GM18520 (cell line): ENCODE measurements at regions not wholly inside any gene's neighbourhood (a gene's known extent, or its start where the extent isn't known, plus 50 kb on each side); places are given as distances from the start of the nearest gene placed in this dataset.
"Not testable (repeated sequence)": the region's sequence is repeated elsewhere in the genome, so short reads cannot be mapped to it uniquely, and the experiment has no call there.

Source experiments
- ATAC-seq: cut with Tn5 transposase; IDR thresholded peaks from one replicate; pipeline ENCODE4 v1.9.1; 2021; ENCODE audit not compliant: unreplicated experiment

DNA sequence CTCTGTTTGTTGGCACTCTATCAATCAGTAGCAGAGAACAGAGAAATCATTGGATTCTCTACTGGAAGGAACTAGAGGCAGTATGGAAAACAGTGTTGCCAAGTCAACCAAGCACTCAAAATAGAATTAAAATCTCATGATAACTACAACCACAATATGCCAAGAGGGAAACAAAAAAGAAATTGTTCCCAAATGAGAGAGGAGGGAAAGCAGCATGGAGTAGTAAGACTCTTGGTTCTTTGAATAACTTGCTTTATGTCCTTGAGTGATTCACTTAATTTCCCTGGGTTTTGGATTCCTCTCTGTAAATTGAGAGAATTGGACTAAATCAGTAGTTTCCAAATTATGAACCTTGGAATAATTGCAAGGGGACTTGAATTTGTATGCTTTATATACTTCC is 285.5 kb upstream of the ANKRD50 start:
- no peak for ATAC-seq

GRCh38 chr4:124997124-124997523 is 284.6 kb upstream of the ANKRD50 start:
- ATAC-seq = no peak

DNA sequence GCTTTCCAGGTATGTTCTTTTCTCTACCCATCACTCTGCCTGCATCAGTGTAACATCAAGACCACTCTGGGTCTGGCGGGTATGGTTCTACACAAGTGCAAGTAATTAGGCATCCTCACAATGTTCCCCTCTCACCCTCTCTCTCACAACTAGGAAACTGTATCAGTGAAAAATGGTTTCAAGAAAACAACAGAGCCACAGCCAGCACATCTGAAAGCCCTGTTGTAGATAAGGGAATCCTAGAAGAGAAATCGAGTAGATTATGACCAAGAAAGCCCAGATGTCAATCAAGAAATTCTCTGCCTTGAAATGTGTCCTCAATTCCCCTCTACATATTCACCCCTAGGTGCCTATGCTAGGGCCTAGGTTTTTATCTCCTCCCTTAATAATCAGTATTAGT is 281.3 kb upstream of the ANKRD50 start:
- ATAC-seq = no peak

- ATAC-seq = no peak
These were observed 277.9 kb upstream of the ANKRD50 start for GRCh38 chr4:124990398-124990797.

DNA sequence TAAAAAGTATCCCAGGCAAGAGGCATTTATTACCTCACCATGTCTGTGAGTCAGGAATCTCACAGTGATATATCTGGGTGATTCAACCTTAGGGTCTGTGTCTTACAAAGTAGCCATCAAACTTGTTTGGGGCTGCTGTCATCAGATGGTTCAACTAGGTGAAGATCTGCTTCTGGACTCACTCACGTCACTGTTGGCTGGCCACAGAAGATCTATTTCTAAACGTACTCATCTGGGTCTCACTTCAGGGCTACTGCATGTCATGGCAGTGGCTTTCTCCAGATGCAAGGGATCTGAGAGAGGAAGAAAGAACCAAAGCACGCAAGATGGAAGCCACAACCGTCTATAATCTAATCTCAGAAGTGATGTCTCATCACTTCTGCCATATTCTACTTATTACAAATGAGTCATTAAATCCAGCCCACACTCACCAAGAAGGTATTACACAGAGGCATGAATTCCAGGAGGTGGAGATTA is 267.8 kb upstream of the ANKRD50 start:
- ATAC-seq = no peak

DNA sequence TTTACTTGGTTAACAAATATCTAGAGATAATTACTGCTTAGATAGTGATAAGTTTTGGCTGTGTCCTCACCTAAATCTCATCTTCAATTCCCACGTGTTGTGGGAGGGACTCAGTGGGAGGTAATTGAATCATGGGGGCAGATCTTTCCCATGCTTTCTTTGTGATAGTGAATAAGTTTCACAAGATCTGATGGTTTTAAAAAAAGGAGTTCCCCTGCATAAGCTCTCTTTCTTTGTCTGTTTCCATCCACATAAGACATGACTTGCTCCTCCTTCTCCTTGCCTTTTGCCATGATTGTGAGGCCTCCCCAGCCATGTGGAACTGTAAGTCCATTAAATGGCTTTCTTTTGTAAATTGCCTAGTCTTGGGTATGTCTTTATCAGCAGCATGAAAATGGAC is 266.0 kb upstream of the ANKRD50 start:
- ATAC-seq = not testable (repeated sequence)

DNA sequence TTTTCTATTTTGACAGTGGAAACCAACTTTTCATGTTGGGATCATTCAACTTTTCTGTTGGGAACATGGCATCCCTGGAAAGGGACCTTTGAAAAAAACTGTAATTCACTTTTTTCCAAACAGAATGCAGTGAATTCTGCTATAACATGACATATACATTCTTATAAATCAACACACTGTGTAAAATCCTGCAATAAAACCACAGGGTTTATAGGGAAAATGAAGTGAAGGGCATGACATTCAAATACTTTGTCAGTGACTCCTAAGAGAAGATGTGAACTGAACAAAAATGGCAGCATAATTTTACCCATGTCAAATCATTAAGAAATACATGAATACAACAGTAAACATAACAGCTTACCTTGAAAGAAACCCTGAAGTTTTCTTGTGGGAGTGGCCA is 264.5 kb upstream of the ANKRD50 start:
- no peak for ATAC-seq

- ATAC-seq = no peak
These were observed 261.6 kb upstream of the ANKRD50 start for GRCh38 chr4:124974152-124974551.

GRCh38 chr4:124973716-124974115 is 261.2 kb upstream of the ANKRD50 start:
- no peak for ATAC-seq

- no peak for ATAC-seq
These were observed 257.5 kb upstream of the ANKRD50 start for GRCh38 chr4:124970011-124970410.

DNA sequence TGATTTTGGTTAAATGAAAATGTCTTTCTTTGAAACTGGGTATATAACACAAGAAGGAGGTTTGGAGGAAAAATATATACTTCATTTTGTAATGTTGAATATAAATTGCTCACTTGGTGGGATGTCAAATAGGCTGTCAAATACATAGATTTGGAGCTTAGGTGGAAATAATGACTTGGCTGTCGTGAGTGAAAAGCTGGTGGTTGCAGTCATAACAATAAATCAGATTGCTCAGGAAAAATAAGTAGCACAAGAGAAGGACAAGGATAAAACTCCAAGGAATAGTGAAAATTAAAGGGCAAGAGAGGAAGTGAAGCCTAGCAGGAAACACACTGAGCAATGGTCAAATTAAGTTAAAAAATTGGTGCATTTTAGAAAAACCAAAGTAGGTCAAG is 253.0 kb upstream of the ANKRD50 start:
- no peak for ATAC-seq

GRCh38 chr4:124964852-124965496 is 252.4 kb upstream of the ANKRD50 start:
- ATAC-seq = no peak

DNA sequence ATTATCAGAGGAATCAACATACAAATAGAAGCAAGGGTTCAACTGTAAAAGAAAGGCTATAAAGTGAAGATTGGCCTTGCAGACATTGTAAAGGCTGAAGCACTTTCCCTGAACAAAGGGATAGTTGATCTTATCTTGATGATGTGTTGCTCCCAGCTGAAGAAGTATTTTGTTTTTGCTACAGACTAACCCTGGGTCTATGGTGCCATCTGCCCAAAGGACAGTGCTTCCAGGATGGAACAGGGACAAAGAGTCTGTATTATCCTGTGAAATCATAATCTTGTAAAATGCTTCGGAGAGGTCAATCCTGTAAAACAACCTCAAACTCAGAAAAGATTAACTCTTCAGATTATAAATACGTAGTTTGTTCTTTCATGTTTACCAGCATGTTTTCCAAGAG is 251.7 kb upstream of the ANKRD50 start:
- no peak for ATAC-seq

DNA sequence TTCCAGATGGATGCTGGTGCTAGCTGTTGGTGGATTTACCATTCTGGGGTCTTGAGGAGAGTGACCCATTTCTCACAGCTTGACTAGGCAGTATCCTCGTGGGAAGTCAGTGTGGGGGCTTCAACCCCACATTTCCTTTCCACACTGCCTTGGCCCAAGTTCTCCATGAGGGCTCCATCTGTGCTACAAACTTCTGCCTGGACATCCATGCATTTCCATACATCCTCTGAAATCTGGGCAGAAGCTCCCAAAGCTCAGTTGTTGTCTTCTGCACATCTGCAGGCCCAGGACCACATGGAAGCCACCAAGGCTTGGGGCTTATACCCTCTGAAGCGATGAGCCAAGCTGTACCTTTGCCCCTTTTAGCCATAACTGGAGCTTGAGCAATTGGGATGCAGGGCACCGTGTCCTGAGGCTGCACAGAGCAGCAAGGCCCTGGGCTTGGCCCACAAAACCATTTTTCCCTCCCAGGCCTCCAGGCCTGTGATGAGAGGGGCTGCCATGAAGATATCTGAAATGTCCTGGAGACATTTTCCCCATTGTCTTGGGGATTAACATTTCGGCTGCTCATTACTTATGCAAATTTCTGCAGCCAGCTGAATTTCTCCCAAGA is 248.7 kb upstream of the ANKRD50 start:
- no peak for ATAC-seq

- no peak for ATAC-seq
These were observed 246.3 kb upstream of the ANKRD50 start for GRCh38 chr4:124958847-124959246.

- ATAC-seq = no peak
These were observed 242.9 kb upstream of the ANKRD50 start for GRCh38 chr4:124955476-124955875.

DNA sequence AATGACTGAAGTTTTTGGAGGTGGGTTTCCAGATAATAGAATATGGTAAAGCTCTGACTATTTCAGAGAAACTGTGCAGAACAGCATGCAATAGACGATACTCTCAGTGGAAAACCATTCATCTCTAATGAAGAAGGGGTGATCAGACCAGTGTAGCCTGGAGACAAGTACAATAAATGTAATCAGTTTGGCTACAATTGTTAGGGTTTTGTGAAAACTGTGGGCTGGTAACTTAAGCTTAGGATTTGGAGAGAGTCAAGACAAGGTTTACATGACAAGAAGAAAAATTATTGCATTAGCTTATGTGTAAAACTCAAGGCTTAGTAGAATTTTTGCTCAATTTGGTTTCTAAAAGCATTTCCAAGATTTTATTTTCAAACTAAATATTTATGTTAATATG is 241.5 kb upstream of the ANKRD50 start:
- no peak for ATAC-seq

- ATAC-seq = no peak
These were observed 241.0 kb upstream of the ANKRD50 start for GRCh38 chr4:124953486-124953885.

GRCh38 chr4:124953061-124953460 is 240.5 kb upstream of the ANKRD50 start:
- no peak for ATAC-seq

DNA sequence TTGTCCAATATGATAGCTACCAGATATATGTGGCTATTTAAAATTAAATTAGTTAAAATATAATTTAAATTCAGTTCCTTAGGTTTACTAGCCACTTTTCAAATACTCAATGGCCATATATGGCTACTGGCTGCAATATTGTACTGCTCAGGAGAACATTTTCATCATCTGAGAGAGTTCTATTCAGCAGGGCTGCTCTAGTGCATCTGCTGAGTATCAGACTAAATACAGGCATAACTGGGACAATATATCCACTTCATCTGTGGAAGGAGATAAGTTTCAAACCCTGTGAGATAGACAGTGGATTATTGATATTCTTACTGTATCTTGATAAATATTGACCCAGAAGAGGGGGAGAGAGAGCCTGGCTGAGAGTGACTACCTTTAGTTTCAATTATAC is 240.1 kb upstream of the ANKRD50 start:
- no peak for ATAC-seq

DNA sequence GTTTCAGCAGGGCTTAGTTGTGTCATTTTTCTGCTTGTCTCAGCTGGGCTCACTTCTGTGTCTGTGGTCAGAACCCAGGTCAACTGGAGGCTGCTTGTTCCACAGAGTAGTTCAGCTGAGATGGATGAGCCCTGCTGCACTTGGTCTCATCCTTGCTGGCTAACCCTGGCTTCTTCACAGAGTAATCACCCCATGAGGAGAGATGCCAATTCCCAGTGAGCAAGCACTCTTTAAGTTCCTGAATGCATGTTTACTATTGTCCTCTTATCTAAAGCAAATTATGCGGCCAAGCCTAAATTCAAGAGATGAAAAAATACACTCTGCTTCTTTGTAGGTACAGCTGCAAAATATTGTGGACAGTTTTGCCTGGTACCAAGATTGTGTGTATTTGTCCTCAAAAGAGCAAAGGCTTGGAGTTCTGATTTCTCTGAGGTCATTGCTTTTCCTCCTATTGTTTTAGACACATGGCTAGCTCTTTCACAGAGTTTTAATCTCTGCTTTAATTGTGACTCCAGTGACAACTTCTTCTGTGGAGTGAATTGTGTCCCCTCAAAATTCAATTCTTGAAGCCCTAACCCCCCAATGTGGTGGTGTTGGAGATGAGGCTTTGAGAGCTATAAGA is 236.6 kb upstream of the ANKRD50 start:
- ATAC-seq = no peak

DNA sequence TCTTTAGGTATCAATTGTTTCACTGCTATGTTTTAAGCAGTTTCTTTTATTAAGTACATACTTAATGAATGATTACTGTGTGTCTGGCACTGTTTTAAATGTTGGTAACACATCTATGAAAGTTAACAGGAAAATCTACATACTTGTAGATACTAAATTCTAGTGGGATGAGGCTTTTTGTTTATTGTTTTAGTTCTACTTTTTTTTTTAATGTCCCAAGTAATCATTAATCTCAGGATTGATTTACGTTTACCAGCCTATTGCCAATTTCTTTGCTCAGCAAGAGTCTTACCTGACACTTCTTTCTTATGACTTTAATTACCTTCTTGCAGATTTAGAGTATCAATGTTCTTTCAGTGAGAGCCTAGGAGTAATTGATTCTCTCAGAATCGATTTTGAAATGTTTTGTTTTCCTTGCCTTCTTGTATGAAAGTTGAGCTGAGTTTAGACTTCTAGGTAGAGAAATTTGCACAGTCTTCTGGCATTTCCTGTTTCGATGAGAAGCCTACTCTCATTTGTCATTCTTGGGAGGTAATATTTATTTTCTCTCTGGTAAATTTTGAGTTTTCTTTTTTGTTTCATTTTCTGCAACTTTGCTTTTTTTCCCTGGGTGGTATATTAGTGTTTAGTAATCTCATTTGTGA is 235.2 kb upstream of the ANKRD50 start:
- no peak for ATAC-seq
